Muscle layer of duodenum (tissue), 2 donors: ENCODE measurements at regions not wholly inside any gene's neighbourhood (a gene's known extent, or its start where the extent isn't known, plus 50 kb on each side); places are given as distances from the start of the nearest gene placed in this dataset.
"Not testable (repeated sequence)": the region's sequence is repeated elsewhere in the genome, so short reads cannot be mapped to it uniquely, and the experiment has no call there.

Experiments
- H3K27ac ChIP-seq: one replicate; pipeline ENCODE4 v1.7.0; 2013; ENCODE audit warnings: mild to moderate bottlenecking, low read length
- H3K27me3 ChIP-seq: one replicate; pipeline ENCODE4 v1.7.0; 2013; ENCODE audit warnings: low read depth, mild to moderate bottlenecking, control low read depth, low read length
- H3K36me3 ChIP-seq, 2 donors: one replicate each; pipeline ENCODE4 v1.7.0; 2013; ENCODE audit warnings: low read length in 2 of 2, control low read depth in 1 of 2, mild to moderate bottlenecking in 1 of 2; ENCODE audit not compliant: insufficient read depth in 2 of 2, control insufficient read depth in 1 of 2
- H3K4me1 ChIP-seq, 2 donors: one replicate each; pipeline ENCODE4 v1.7.0; 2013; ENCODE audit warnings: low read length in 2 of 2, mild to moderate bottlenecking in 2 of 2, control low read depth in 1 of 2, moderate library complexity in 1 of 2; ENCODE audit not compliant: insufficient read depth in 2 of 2, control insufficient read depth in 1 of 2
- H3K4me3 ChIP-seq, 2 donors: one replicate each; pipeline ENCODE4 v1.7.0; 2013; ENCODE audit warnings: low read length in 2 of 2, low read depth in 1 of 2, mild to moderate bottlenecking in 1 of 2
- H3K9me3 ChIP-seq, 2 donors: one replicate each; pipeline ENCODE4 v1.7.0; 2013; ENCODE audit warnings: low read length in 2 of 2, control low read depth in 1 of 2, mild to moderate bottlenecking in 1 of 2; ENCODE audit not compliant: control insufficient read depth in 1 of 2
- donor health status: healthy.

GRCh38 chr12:131304642-131305041 is 350.9 kb downstream of the ADGRD1 start:
- not testable (repeated sequence) for H3K36me3 ChIP-seq, H3K4me1 ChIP-seq, H3K27me3 ChIP-seq, H3K4me3 ChIP-seq, H3K9me3 ChIP-seq, H3K27ac ChIP-seq

- no peaks in the 10 kb centered on the region for H3K9me3 ChIP-seq
- no peaks in the 10 kb centered on the region for H3K36me3 ChIP-seq
- no peak overlapping the region for H3K27ac ChIP-seq
- H3K27me3 ChIP-seq: no peaks in the 10 kb centered on the region
- no peak overlapping the region for H3K4me3 ChIP-seq
- no peaks in the 10 kb centered on the region for H3K4me1 ChIP-seq
Observed at GRCh38 chr12:131309700-131310099, 356.0 kb downstream of the ADGRD1 start.

- H3K36me3 ChIP-seq, H3K27ac ChIP-seq, H3K4me3 ChIP-seq, H3K4me1 ChIP-seq, H3K27me3 ChIP-seq, H3K9me3 ChIP-seq: not testable (repeated sequence)
Observed at GRCh38 chr12:131310227-131310969, 356.7 kb downstream of the ADGRD1 start.

- H3K36me3 ChIP-seq, H3K4me3 ChIP-seq: not testable (repeated sequence)
Observed at GRCh38 chr12:131311279-131311722, 357.6 kb downstream of the ADGRD1 start.

GRCh38 chr12:131311764-131312163 is 358.1 kb downstream of the ADGRD1 start:
- no peaks in the 10 kb centered on the region for H3K27me3 ChIP-seq
- no peaks in the 10 kb centered on the region for H3K4me1 ChIP-seq
- H3K4me3 ChIP-seq: no peak overlapping the region
- H3K27ac ChIP-seq: no peak overlapping the region
- no peaks in the 10 kb centered on the region for H3K9me3 ChIP-seq
- no peaks in the 10 kb centered on the region for H3K36me3 ChIP-seq

More at GRCh38 chr12:131311279-131311722, 357.6 kb downstream of the ADGRD1 start:
- not testable (repeated sequence) for H3K27me3 ChIP-seq, H3K27ac ChIP-seq, H3K9me3 ChIP-seq, H3K4me1 ChIP-seq

GRCh38 chr12:131312382-131312781 is 358.7 kb downstream of the ADGRD1 start:
- not testable (repeated sequence) for H3K36me3 ChIP-seq, H3K4me3 ChIP-seq, H3K27me3 ChIP-seq, H3K9me3 ChIP-seq, H3K27ac ChIP-seq, H3K4me1 ChIP-seq

- Histone ChIP-seq H3K9me3 (no peaks in the 10 kb centered on the region), H3K4me3 (no peak overlapping the region), H3K36me3 (no peaks in the 10 kb centered on the region), H3K4me1 (no peaks in the 10 kb centered on the region), H3K27me3 (no peaks in the 10 kb centered on the region), H3K27ac (no peak overlapping the region)
Observed at GRCh38 chr12:131312793-131313545, 359.3 kb downstream of the ADGRD1 start.

GRCh38 chr12:131313635-131314034 is 359.9 kb downstream of the ADGRD1 start:
- H3K27ac ChIP-seq: no peak overlapping the region
- H3K36me3 ChIP-seq: no peaks in the 10 kb centered on the region
- H3K9me3 ChIP-seq: no peaks in the 10 kb centered on the region
- H3K4me1 ChIP-seq: no peaks in the 10 kb centered on the region
- H3K4me3 ChIP-seq: no peak overlapping the region
- H3K27me3 ChIP-seq: no peaks in the 10 kb centered on the region

GRCh38 chr12:131314524-131315090 is 360.9 kb downstream of the ADGRD1 start:
- H3K4me1 ChIP-seq: no peaks in the 10 kb centered on the region
- H3K9me3 ChIP-seq: no peaks in the 10 kb centered on the region
- H3K27ac ChIP-seq: no peak overlapping the region
- H3K4me3 ChIP-seq: no peak overlapping the region
- no peaks in the 10 kb centered on the region for H3K36me3 ChIP-seq
- H3K27me3 ChIP-seq: no peaks in the 10 kb centered on the region

- Histone ChIP-seq H3K27me3 (no peaks in the 10 kb centered on the region), H3K9me3 (no peaks in the 10 kb centered on the region), H3K27ac (no peak overlapping the region), H3K4me3 (no peak overlapping the region), H3K4me1 (no peaks in the 10 kb centered on the region), H3K36me3 (no peaks in the 10 kb centered on the region)
Observed at GRCh38 chr12:131315601-131316000, 361.9 kb downstream of the ADGRD1 start.

GRCh38 chr12:131316388-131316787 is 362.7 kb downstream of the ADGRD1 start:
- Histone ChIP-seq H3K4me1 (no peaks in the 10 kb centered on the region), H3K4me3 (no peak overlapping the region), H3K27me3 (no peaks in the 10 kb centered on the region), H3K9me3 (no peaks in the 10 kb centered on the region), H3K36me3 (no peaks in the 10 kb centered on the region), H3K27ac (no peak overlapping the region)
